Thyroid gland (tissue), 4 donors: ENCODE measurements at regions not wholly inside any gene's neighbourhood (a gene's known extent, or its start where the extent isn't known, plus 50 kb on each side); places are given as distances from the start of the nearest gene placed in this dataset.

Experiments
- DNase-seq, 2 donors: peaks; one replicate each; pipeline ENCODE4 v3.0.0-alpha.2; 2019
- H3K27ac ChIP-seq, 3 donors: fragments of 200-600 bp; sonication (generic); 1 replicate in 2 of 3; 2 replicates in 1 of 3; pipeline ENCODE4 v1.5.1; 2016 to 2019; ENCODE audit warnings: mild to moderate bottlenecking in 1 of 3, moderate library complexity in 1 of 3
- H3K27me3 ChIP-seq: fragments of 200-600 bp; sonication (generic); one replicate; pipeline ENCODE4 v1.5.1; 2019
- H3K36me3 ChIP-seq, 2 donors: fragments of 200-600 bp; sonication (generic); one replicate each; pipeline ENCODE4 v1.5.1; 2016 to 2019
- H3K4me1 ChIP-seq, 2 donors: fragments of 200-600 bp; sonication (generic); one replicate each; pipeline ENCODE4 v1.5.1; 2017 to 2019
- H3K4me3 ChIP-seq, 3 donors: fragments of 200-600 bp; sonication (generic); replicated peaks in 1 of 3; 1 replicate in 2 of 3; 2 replicates in 1 of 3; pipeline ENCODE4 v1.5.1; 2016; ENCODE audit warnings: mild to moderate bottlenecking in 1 of 3
- H3K9me3 ChIP-seq: fragments of 200-600 bp; sonication (generic); one replicate; pipeline ENCODE4 v1.5.1; 2017
- CTCF ChIP-seq, 6 experiments: fragments of 200-600 bp in 3 of 6; fragments of 450-650 bp in 3 of 6; sonication (generic) in 3 of 6; IDR thresholded peaks; one replicate each; pipeline ENCODE4 v1.5.1; 2016 to 2019; ENCODE audit warnings: antibody characterized with exemption in 6 of 6, mild to moderate bottlenecking in 2 of 6, inconsistent platforms in 1 of 6, moderate library complexity in 1 of 6
- POLR2A ChIP-seq, 2 donors: fragments of 450-650 bp; IDR thresholded peaks; one replicate each; pipeline ENCODE4 v1.6.1; 2017; ENCODE audit warnings: antibody characterized with exemption in 2 of 2, mild to moderate bottlenecking in 2 of 2, moderate library complexity in 1 of 2
- WGBS, 2 donors: methylation state at CpG; one replicate each; pipeline ENCODE4 v1.1.5; 2017; 5-methylcytosine and 5-hydroxymethylcytosine counted together
- intact Hi-C: fragments of 100-400 bp; cut with DNase I; formaldehyde crosslinking; loops from one replicate; pipeline ENCODE4 v1.15.1; 2023

DNA sequence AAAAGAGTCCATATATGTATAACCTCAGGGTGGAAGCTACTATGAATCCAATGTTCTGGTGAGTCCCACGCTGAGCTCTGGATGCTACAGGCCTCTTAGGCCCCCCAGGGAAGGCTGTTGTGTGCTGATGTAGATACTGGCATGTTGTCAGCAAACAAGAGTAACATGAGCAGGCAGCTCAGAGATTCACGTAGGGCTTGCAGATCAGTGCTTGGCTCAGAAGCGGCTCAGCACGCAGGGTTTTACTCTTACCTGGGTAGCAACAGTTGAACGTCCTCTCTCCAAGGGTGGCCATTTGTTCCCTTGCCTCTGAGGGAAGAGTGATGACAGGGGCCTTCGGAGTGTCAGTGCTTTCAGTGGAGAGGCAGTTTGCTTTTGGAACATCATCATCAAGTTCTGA, 93.4 kb downstream of the ZFP64 start:
- TF ChIP-seq CTCF (IDR thresholded peaks at IDR 0.05) (no peak), POLR2A (IDR thresholded peaks at IDR 0.05) (no peak)
- no peaks in the 10 kb centered on the region for H3K36me3 ChIP-seq
- H3K4me1 ChIP-seq, result peaks cover 0 to 4% of the 10 kb centered on the region in 2 donors
- H3K9me3 ChIP-seq, result no peaks in the 10 kb centered on the region
- no peak for DNase-seq
- H3K27ac ChIP-seq, result no peak overlapping the region
- 86 to 92% methylated on average over 6 of the region's 6 CpGs for WGBS, 2 donors
- H3K4me3 ChIP-seq, result no peak overlapping the region
- intact Hi-C loops, result no loop called here
- no peaks in the 10 kb centered on the region for H3K27me3 ChIP-seq

DNA sequence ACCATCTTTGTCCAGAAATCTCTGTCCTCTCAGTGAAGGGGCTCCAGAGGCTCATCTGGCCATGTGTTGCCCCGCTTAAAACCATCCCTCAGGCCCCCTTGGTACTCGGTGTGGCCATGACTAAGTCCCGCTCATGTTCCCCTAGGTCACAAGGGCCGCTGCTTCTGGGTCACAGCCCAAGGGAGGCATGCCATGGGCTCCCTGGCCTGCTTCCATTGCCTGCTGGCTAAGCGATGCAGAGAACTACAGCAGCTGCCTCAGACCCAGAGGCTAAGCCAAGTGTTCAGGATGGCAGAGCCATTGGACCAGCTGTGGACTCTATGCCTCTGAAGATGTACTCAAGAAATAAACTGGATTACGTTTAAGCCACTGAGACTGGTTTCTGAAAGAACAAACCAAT, 95.5 kb downstream of the ZFP64 start:
- Histone ChIP-seq H3K27me3 (no peaks in the 10 kb centered on the region), H3K4me3 (no peak overlapping the region), H3K9me3 (no peaks in the 10 kb centered on the region), H3K4me1 (peaks cover 0 to 4% of the 10 kb centered on the region in 2 donors), H3K36me3 (no peaks in the 10 kb centered on the region), H3K27ac (no peak overlapping the region)
- TF ChIP-seq POLR2A (IDR thresholded peaks at IDR 0.05) (no peak), CTCF (IDR thresholded peaks at IDR 0.05) (no peak)
- DNase-seq, result no peak
- 95% methylated on average over 6 of the region's 6 CpGs for WGBS, 2 donors
- intact Hi-C loops, result no loop called here

- intact Hi-C loops, result no loop called here
- Histone ChIP-seq H3K27me3 (no peaks in the 10 kb centered on the region), H3K9me3 (no peaks in the 10 kb centered on the region), H3K36me3 (no peaks in the 10 kb centered on the region), H3K4me1 (peaks cover 0 to 4% of the 10 kb centered on the region in 2 donors), H3K4me3 (no peak overlapping the region), H3K27ac (no peak overlapping the region)
- 97 to 98% methylated on average over 2 of the region's 2 CpGs for WGBS, 2 donors
- TF ChIP-seq POLR2A (IDR thresholded peaks at IDR 0.05) (no peak), CTCF (IDR thresholded peaks at IDR 0.05) (no peak)
- DNase-seq, result no peak
These were observed 96.9 kb downstream of the ZFP64 start for GRCh38 chr20:52094693-52095092.

DNA sequence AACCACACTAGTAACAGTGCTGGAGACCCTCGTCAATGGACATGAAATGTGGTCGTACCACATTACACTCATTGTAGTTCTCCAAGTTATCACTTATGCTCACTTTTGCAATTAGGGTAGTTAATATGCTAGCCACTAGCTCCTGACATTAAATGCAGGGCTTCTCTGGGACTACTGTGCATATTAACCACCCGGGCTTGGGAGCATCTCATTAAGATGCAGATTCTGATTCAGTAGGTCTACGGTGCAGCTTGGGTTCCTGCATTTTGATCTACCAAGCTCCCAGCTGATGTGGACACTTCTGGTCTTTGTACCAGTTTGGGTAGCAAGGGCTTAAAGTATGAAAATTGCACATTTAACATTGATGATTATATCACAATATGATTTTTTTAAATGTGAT, 98.0 kb downstream of the ZFP64 start:
- H3K36me3 ChIP-seq, result no peaks in the 10 kb centered on the region
- no peak overlapping the region for H3K4me3 ChIP-seq
- H3K9me3 ChIP-seq, result no peaks in the 10 kb centered on the region
- 89 to 95% methylated on average over 4 of the region's 4 CpGs for WGBS, 2 donors
- TF ChIP-seq CTCF (IDR thresholded peaks at IDR 0.05) (no peak), POLR2A (IDR thresholded peaks at IDR 0.05) (no peak)
- DNase-seq, result no peak
- no peaks in the 10 kb centered on the region for H3K4me1 ChIP-seq
- no peaks in the 10 kb centered on the region for H3K27me3 ChIP-seq
- no peak overlapping the region for H3K27ac ChIP-seq
- intact Hi-C loops, result no loop called here

GRCh38 chr20:52090035-52090434, 101.5 kb downstream of the ZFP64 start:
- no peak for DNase-seq
- TF ChIP-seq POLR2A (IDR thresholded peaks at IDR 0.05), result no peak
- no peak for TF ChIP-seq CTCF (IDR thresholded peaks at IDR 0.05)
- Histone ChIP-seq H3K9me3 (no peaks in the 10 kb centered on the region), H3K4me3 (no peak overlapping the region), H3K27ac (no peak overlapping the region), H3K27me3 (no peaks in the 10 kb centered on the region), H3K4me1 (no peaks in the 10 kb centered on the region), H3K36me3 (no peaks in the 10 kb centered on the region)
- intact Hi-C loops, result no loop called here
- WGBS, 2 donors, result 97% methylated on average over 3 of the region's 3 CpGs
